ENCODE measurements at regions not wholly inside any gene's neighbourhood (a gene's known extent, or its start where the extent isn't known, plus 50 kb on each side); places are given as distances from the start of the nearest gene placed in this dataset.

DNA sequence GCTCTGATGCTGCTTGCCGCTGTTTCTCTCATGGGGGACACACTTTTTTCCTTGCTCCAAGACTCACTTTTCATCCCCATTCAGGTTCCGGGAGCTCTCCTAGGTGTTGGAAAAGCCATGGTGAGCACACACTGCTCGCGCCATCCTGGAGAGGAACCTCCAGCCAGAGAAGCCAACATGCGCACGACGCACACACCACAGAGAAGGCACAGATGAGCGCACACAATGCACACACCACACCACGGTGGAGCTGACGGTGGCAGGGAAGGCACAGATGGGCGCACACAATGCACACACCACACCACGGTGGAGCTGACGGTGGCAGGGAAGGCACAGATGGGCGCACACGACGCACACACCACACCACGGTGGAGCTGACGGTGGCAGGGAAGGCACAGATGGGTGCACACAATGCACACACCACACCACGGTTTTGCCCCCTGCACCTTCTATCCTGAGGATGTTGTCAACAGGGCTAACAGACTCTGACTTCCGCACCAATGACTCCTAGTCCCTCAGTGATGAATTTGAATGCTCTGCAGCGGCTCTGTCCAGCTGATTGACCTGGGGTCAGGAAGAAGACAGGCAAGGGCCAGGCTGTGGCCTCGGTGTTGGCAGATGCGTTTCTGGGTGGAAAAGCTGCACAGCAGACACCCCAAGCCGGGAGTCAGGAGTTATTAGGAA is 154.7 kb downstream of the ERMARD start:
- no peak for DNase-seq (ENCODE audit: low spot score)
- TF ChIP-seq, protein P1, sequence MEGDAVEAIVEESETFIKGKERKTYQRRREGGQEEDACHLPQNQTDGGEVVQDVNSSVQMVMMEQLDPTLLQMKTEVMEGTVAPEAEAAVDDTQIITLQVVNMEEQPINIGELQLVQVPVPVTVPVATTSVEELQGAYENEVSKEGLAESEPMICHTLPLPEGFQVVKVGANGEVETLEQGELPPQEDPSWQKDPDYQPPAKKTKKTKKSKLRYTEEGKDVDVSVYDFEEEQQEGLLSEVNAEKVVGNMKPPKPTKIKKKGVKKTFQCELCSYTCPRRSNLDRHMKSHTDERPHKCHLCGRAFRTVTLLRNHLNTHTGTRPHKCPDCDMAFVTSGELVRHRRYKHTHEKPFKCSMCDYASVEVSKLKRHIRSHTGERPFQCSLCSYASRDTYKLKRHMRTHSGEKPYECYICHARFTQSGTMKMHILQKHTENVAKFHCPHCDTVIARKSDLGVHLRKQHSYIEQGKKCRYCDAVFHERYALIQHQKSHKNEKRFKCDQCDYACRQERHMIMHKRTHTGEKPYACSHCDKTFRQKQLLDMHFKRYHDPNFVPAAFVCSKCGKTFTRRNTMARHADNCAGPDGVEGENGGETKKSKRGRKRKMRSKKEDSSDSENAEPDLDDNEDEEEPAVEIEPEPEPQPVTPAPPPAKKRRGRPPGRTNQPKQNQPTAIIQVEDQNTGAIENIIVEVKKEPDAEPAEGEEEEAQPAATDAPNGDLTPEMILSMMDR (IDR thresholded peaks at IDR 0.05; ENCODE audit: borderline replicate concordance, control extremely low read depth, extremely low read depth, insufficient read depth, missing control alignments) = no peak
- in situ Hi-C loops (cut with MboI; ENCODE audit: low sequenced_read_pairs, unreplicated experiment) = no loop called here

DNA sequence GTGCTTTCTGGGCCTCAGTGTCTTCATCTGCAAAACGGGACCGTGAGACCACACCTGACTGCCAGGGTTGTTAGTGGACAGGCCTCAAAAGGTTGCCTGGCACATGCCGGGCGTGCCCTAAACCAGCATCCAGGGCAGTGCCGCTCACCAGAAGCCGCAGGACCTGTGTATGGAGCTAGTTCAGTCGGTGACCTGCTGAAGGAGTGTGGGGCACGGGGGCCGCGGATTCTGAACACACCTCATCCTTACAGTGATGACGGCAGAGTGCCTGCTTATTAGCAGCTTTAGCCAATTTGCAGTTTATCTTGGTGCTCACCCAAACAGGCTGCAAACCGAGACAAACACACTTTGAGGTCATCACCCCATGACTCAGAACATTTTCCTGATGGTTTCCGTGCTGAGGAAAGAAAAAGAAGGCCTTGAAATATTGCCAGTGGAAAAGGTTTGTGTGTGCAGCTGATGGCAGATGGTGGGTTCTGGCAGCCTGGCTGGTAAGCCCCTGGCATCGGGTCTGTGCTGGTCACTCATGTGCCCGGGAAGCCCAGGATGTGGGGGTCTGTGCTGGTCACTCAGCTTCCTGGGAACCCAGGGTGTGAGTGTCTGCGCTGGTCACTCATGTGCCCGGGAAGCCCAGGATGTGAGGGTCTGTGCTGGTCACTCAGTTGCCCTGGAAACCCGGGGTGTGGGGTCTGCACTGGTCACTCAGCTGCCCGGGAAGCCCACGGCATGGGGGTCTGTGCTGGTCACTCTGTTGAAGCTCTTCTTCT is 153.8 kb downstream of the ERMARD start:
- TF ChIP-seq, protein P1 (IDR thresholded peaks at IDR 0.05; ENCODE audit: borderline replicate concordance, control extremely low read depth, extremely low read depth, insufficient read depth, missing control alignments) = no peak
- in situ Hi-C loops (cut with MboI; ENCODE audit: low sequenced_read_pairs, unreplicated experiment) = no loop called here
- DNase-seq (ENCODE audit: low spot score) = no peak

DNA sequence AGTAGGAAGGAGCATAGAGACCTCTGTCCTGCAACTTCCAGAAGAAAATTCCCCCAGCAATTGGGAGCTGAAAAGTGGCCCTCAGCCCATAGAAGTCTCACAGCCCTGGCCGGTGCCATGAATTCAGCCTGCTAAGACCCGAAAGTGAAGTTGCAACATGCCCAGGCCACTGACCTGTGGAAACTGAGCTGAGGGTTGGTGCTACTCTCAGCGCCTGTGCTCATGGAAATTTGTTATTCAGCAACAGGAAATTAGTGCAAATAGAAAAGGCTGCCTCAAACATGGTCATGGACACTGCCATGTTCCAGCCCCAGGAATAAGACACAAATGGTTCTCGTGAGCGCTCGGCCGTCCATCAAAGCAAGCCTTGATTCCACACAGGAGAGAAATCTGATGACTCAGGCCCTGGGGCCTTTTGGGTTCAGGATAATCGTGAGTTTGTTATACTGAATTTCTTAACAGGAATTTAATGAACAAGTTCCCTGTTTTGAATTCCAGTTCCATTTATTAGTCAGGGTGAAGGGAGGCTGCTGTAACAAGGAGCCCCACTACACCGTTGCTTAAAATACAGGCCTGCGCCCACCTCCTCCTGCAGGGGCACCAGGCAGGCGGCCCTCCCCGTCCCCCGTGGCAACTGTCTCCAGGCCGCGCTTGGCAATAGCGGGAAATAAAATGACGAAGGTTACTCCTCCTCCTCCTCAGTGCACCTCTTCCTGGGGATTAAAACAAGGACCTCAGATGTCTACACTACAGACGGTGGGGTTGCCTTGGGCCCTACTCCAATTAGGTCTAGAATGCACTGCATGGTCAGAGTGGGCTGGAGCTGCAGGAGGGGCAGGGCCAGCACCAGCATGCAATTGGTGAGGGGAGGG is 152.9 kb downstream of the ERMARD start:
- in situ Hi-C loops (cut with MboI; ENCODE audit: low sequenced_read_pairs, unreplicated experiment) = no loop called here
- TF ChIP-seq, protein P1 (IDR thresholded peaks at IDR 0.05; ENCODE audit: borderline replicate concordance, control extremely low read depth, extremely low read depth, insufficient read depth, missing control alignments) = no peak
- DNase-seq (ENCODE audit: low spot score) = no peak

DNA sequence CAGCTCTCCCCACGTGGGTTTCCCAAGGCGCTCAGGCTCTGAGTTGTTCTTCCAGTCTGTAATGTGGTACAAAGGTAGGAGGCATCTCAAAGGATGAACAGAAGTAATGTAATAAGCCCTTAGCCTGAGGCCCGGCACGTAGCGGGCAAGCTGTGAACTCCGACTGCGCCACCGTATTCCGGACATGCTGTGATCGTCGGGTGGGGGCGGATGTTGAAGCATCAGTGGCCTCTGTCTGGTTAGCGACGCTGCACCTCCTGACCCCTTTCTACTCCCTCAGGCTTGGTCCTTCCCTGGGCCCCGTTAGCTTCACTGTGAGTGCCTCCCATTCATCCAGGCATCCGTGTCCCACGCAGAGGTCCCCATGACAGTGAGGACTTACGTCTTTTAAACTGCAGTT is 151.7 kb downstream of the ERMARD start:
- in situ Hi-C loops (cut with MboI; ENCODE audit: low sequenced_read_pairs, unreplicated experiment) = no loop called here
- TF ChIP-seq, protein P1 (IDR thresholded peaks at IDR 0.05; ENCODE audit: borderline replicate concordance, control extremely low read depth, extremely low read depth, insufficient read depth, missing control alignments) = no peak
- DNase-seq (ENCODE audit: low spot score) = no peak

DNA sequence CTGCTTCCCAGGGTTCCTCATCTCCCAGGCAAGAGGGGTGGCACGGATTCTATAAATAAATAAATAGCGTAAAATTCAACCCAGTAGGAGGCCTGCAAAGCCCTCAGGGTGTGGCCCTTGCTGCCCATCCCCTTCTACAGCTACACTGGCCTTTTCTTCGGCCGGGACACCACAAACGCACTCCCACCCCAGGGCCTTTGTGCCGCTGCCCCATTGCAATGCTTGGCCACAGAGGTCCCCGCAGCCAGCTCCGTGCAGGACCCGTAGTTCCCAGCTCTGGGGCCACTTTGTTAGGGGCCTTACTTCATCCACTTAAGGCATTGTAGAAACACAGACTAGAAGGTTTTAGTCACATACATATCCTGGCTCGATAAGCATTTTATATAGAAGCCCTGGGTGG is 151.2 kb downstream of the ERMARD start:
- in situ Hi-C loops (cut with MboI; ENCODE audit: low sequenced_read_pairs, unreplicated experiment) = no loop called here
- TF ChIP-seq, protein P1 (IDR thresholded peaks at IDR 0.05; ENCODE audit: borderline replicate concordance, control extremely low read depth, extremely low read depth, insufficient read depth, missing control alignments) = no peak
- DNase-seq (ENCODE audit: low spot score) = no peak

DNA sequence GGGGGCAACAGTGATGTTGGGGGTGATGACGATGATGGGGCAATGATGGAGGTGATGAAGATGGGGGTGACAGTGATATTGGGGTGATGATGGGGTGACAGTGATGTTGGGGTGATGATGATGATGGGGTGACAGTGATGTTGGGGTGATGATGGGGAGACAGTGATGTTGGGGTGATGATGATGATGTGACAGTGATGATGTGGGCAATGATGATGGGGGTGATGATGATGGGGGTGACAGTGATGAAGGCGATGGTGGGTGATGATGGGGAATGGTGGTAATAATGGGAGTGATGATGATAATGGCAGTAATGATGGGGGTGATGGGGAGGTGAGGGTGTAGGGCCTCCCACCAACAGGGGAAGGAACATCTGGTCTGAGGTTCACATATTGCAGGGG is 150.6 kb downstream of the ERMARD start:
- in situ Hi-C loops (cut with MboI; ENCODE audit: low sequenced_read_pairs, unreplicated experiment) = no loop called here
- TF ChIP-seq, protein P1 (IDR thresholded peaks at IDR 0.05; ENCODE audit: borderline replicate concordance, control extremely low read depth, extremely low read depth, insufficient read depth, missing control alignments) = no peak
- no peak for DNase-seq (ENCODE audit: low spot score)
